ENCODE measurements at regions not wholly inside any gene's neighbourhood (a gene's known extent, or its start where the extent isn't known, plus 50 kb on each side); places are given as distances from the start of the nearest gene placed in this dataset.
"Not testable (repeated sequence)": the region's sequence is repeated elsewhere in the genome, so short reads cannot be mapped to it uniquely, and the experiment has no call there.

GRCh38 chr17:30584810-30585209 lies 107.6 kb downstream of the GOSR1 start:
- no peak for DNase-seq (ENCODE audit: low read depth)

- no peak for DNase-seq (ENCODE audit: low read depth)
These were observed 103.7 kb downstream of the GOSR1 start for GRCh38 chr17:30580916-30581315.

GRCh38 chr17:30579610-30580315 lies 102.6 kb downstream of the GOSR1 start:
- no peak for DNase-seq (ENCODE audit: low read depth)

- not testable (repeated sequence) for DNase-seq (ENCODE audit: low read depth)
These were observed 101.0 kb downstream of the GOSR1 start for GRCh38 chr17:30578015-30578717.
